ENCODE measurements at regions not wholly inside any gene's neighbourhood (a gene's known extent, or its start where the extent isn't known, plus 50 kb on each side); places are given as distances from the start of the nearest gene placed in this dataset.

- H3K4me3 Mint-ChIP-seq, result no peak overlapping the region
- Histone ChIP-seq H3K79me2 (replicated peaks; ENCODE audit: insufficient read depth) (no peaks in the 10 kb centered on the region), H3K4me3 (no peak overlapping the region), H3K27me3 (ENCODE audit: insufficient read depth) (no peaks in the 10 kb centered on the region), H3K9me2 (ENCODE audit: insufficient read depth) (peaks cover 13% of the 10 kb centered on the region; the same call in 1 of the 2 replicates), H4K20me1 (replicated peaks; ENCODE audit: insufficient read depth) (no peaks in the 10 kb centered on the region), H3K4me2 (no peak overlapping the region), H3F3A (replicated peaks; ENCODE audit: low read depth) (peaks cover 11% of the 10 kb centered on the region; the same call in 1 of the 2 replicates), H3K4me1 (ENCODE audit: insufficient read depth) (peaks cover 9% of the 10 kb centered on the region; the same call in 1 of the 2 replicates), H3K36me3 (ENCODE audit: insufficient read depth) (no peaks in the 10 kb centered on the region), H2AFZ (peak overlapping the region; percentile 39), H3K27ac (ENCODE audit: low read depth) (no peak overlapping the region)
- H3K9me3 Mint-ChIP-seq, result no peaks in the 10 kb centered on the region
- H3K36me3 Mint-ChIP-seq (ENCODE audit: low read depth), result no peaks in the 10 kb centered on the region
- TF ChIP-seq ZNF331 (CRISPR knock-in tag; IDR thresholded peaks at IDR 0.05; ENCODE audit: low read depth) (no peak), CTCF (conservative IDR thresholded peaks at IDR 0.05; ENCODE audit: low read depth in 2 of 2) (no peak), EZH2 (IDR thresholded peaks at IDR 0.05; ENCODE audit: low read depth, unreplicated experiment) (no peak), ZNF114 (CRISPR knock-in tag; IDR thresholded peaks at IDR 0.05) (no peak), ETS1 (IDR thresholded peaks at IDR 0.05) (no peak), EZH2phosphoT487 (IDR thresholded peaks at IDR 0.05; ENCODE audit: unreplicated experiment) (no peak), STAT1 (IDR thresholded peaks at IDR 0.05; ENCODE audit: unreplicated experiment) (no peak), CREB1 (CRISPR knock-in tag; IDR thresholded peaks at IDR 0.05; ENCODE audit: low read depth) (no peak), POLR2AphosphoS5 (IDR thresholded peaks at IDR 0.05; ENCODE audit: low read depth) (no peak), REST (IDR thresholded peaks at IDR 0.05; ENCODE audit: unreplicated experiment) (no peak), NANOG (IDR thresholded peaks at IDR 0.05; ENCODE audit: borderline replicate concordance) (no peak), ZNF462 (CRISPR knock-in tag; IDR thresholded peaks at IDR 0.05) (no peak), JUNB (IDR thresholded peaks at IDR 0.05; ENCODE audit: unreplicated experiment) (no peak)
- H3K27me3 Mint-ChIP-seq (ENCODE audit: insufficient read depth, low read depth, poor library complexity), result peaks cover 1% of the 10 kb centered on the region
- no peak overlapping the region for H3K27ac Mint-ChIP-seq
- no peak for DNase-seq (ENCODE audit: low spot score)
- ATAC-seq, result no peak
- peaks cover 12% of the 10 kb centered on the region; the same call in 2 of the 3 replicates for H3K4me1 Mint-ChIP-seq
Measured at GRCh38 chr20:11372876-11373790, 544.6 kb upstream of the BTBD3 start.

Measured in GM23338 (cell line).